ENCODE measurements at regions not wholly inside any gene's neighbourhood (a gene's known extent, or its start where the extent isn't known, plus 50 kb on each side); places are given as distances from the start of the nearest gene placed in this dataset.
"Not testable (repeated sequence)": the region's sequence is repeated elsewhere in the genome, so short reads cannot be mapped to it uniquely, and the experiment has no call there.

- no peak for DNase-seq
Observed at GRCh38 chr10:106280896-106281460, 883.5 kb downstream of the SORCS1 start.

- DNase-seq: no peak
Observed at GRCh38 chr10:106278383-106278782, 886.1 kb downstream of the SORCS1 start.

- DNase-seq: no peak
Observed at GRCh38 chr10:106271237-106271636, 893.3 kb downstream of the SORCS1 start.

- no peak for DNase-seq
Observed at GRCh38 chr10:106268000-106268399, 896.5 kb downstream of the SORCS1 start.

- no peak for DNase-seq
Observed at GRCh38 chr10:106267591-106267990, 896.9 kb downstream of the SORCS1 start.

GRCh38 chr10:106257432-106257831, 907.1 kb downstream of the SORCS1 start:
- not testable (repeated sequence) for DNase-seq

- DNase-seq: no peak
Observed at GRCh38 chr10:106255111-106255678, 909.3 kb downstream of the SORCS1 start.

- no peak for DNase-seq
Observed at GRCh38 chr10:106254071-106254470, 910.4 kb downstream of the SORCS1 start.

GRCh38 chr10:106252541-106252940, 912.0 kb downstream of the SORCS1 start:
- DNase-seq: no peak

- no peak for DNase-seq
Observed at GRCh38 chr10:106251573-106251972, 912.9 kb downstream of the SORCS1 start.

- DNase-seq: no peak
Observed at GRCh38 chr10:106242301-106242700, 922.2 kb downstream of the SORCS1 start.

- no peak for DNase-seq
Observed at GRCh38 chr10:106226828-106227227, 937.7 kb downstream of the SORCS1 start.

GRCh38 chr10:106226142-106226541, 938.4 kb downstream of the SORCS1 start:
- no peak for DNase-seq

GRCh38 chr10:106224676-106225075, 939.8 kb downstream of the SORCS1 start:
- DNase-seq: no peak

- no peak for DNase-seq
Observed at GRCh38 chr10:106217627-106218026, 946.9 kb downstream of the SORCS1 start.

GRCh38 chr10:106216085-106216484, 948.4 kb downstream of the SORCS1 start:
- no peak for DNase-seq

GRCh38 chr10:106214243-106214642, 950.3 kb downstream of the SORCS1 start:
- no peak for DNase-seq

GRCh38 chr10:106213493-106213892, 951.0 kb downstream of the SORCS1 start:
- DNase-seq: no peak

GRCh38 chr10:106198275-106198674, 966.2 kb downstream of the SORCS1 start:
- no peak for DNase-seq

- peak; percentile 29 to 37 for DNase-seq
Observed at GRCh38 chr10:106189292-106189691, 975.2 kb downstream of the SORCS1 start.

- no peak for DNase-seq
Observed at GRCh38 chr10:106185951-106186350, 978.6 kb downstream of the SORCS1 start.

- DNase-seq: no peak
Observed at GRCh38 chr10:106183041-106183440, 981.5 kb downstream of the SORCS1 start.

GRCh38 chr10:106182542-106182941, 982.0 kb downstream of the SORCS1 start:
- no peak for DNase-seq

- no peak for DNase-seq
Observed at GRCh38 chr10:106181501-106181900, 983.0 kb downstream of the SORCS1 start.

- DNase-seq: no peak
Observed at GRCh38 chr10:106179430-106179829, 985.1 kb downstream of the SORCS1 start.

Data from AML-193 (cell line).